ENCODE measurements at regions not wholly inside any gene's neighbourhood (a gene's known extent, or its start where the extent isn't known, plus 50 kb on each side); places are given as distances from the start of the nearest gene placed in this dataset.

DNA sequence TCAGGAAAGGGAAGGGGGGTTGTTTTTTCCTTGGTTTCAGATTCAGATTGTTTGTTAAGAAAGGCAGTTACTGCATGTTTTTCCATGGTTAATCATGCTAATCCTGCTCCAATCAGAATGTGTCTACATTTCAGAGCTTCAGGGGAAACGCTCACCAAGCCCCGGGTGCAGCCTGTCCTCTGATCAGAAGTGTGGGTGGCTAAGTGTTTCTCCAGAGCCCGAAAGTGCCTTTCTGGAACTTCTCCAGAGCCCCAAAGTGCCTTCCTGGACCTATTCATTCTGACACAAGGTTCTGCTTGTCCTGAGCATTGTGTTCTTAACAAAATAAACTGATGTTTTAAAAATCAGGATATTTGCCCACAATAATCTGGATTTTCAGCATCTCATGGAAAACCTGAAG lies 359.0 kb upstream of the ZNF521 start:
- TF ChIP-seq NFIC (IDR thresholded peaks at IDR 0.05) (no peak), TAF1 (IDR thresholded peaks at IDR 0.05; ENCODE audit: low read depth) (no peak), CEBPB (IDR thresholded peaks at IDR 0.05) (no peak), FOXM1 (IDR thresholded peaks at IDR 0.05; ENCODE audit: borderline replicate concordance, low read depth) (no peak), TCF12 (IDR thresholded peaks at IDR 0.05; ENCODE audit: low read depth) (no peak), EP300 (IDR thresholded peaks at IDR 0.05; ENCODE audit: borderline replicate concordance) (no peak), RAD21 (IDR thresholded peaks at IDR 0.05; ENCODE audit: low read depth) (no peak)
- TF ChIP-seq, protein P1, sequence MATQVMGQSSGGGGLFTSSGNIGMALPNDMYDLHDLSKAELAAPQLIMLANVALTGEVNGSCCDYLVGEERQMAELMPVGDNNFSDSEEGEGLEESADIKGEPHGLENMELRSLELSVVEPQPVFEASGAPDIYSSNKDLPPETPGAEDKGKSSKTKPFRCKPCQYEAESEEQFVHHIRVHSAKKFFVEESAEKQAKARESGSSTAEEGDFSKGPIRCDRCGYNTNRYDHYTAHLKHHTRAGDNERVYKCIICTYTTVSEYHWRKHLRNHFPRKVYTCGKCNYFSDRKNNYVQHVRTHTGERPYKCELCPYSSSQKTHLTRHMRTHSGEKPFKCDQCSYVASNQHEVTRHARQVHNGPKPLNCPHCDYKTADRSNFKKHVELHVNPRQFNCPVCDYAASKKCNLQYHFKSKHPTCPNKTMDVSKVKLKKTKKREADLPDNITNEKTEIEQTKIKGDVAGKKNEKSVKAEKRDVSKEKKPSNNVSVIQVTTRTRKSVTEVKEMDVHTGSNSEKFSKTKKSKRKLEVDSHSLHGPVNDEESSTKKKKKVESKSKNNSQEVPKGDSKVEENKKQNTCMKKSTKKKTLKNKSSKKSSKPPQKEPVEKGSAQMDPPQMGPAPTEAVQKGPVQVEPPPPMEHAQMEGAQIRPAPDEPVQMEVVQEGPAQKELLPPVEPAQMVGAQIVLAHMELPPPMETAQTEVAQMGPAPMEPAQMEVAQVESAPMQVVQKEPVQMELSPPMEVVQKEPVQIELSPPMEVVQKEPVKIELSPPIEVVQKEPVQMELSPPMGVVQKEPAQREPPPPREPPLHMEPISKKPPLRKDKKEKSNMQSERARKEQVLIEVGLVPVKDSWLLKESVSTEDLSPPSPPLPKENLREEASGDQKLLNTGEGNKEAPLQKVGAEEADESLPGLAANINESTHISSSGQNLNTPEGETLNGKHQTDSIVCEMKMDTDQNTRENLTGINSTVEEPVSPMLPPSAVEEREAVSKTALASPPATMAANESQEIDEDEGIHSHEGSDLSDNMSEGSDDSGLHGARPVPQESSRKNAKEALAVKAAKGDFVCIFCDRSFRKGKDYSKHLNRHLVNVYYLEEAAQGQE (IDR thresholded peaks at IDR 0.05; ENCODE audit: low read depth) = no peak
- TF ChIP-seq, protein P2, sequence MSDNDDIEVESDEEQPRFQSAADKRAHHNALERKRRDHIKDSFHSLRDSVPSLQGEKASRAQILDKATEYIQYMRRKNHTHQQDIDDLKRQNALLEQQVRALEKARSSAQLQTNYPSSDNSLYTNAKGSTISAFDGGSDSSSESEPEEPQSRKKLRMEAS (IDR thresholded peaks at IDR 0.05) = no peak

Measured in Ishikawa (cell line).